Breast epithelium (tissue), 3 donors: ENCODE measurements at regions not wholly inside any gene's neighbourhood (a gene's known extent, or its start where the extent isn't known, plus 50 kb on each side); places are given as distances from the start of the nearest gene placed in this dataset.

Source experiments
- CTCF ChIP-seq, 3 donors: fragments of 450-650 bp; IDR thresholded peaks; one replicate each; pipeline ENCODE4 v1.5.1; 2016 to 2017; ENCODE audit warnings: antibody characterized with exemption in 3 of 3, mild to moderate bottlenecking in 3 of 3, moderate library complexity in 3 of 3
- POLR2A ChIP-seq: fragments of 450-650 bp; IDR thresholded peaks from one replicate; pipeline ENCODE4 v1.6.1; 2016; ENCODE audit warnings: antibody characterized with exemption, mild to moderate bottlenecking, moderate library complexity

GRCh38 chr1:195345149-195345548 lies 1263.1 kb downstream of the KCNT2 start:
- TF ChIP-seq CTCF (IDR thresholded peaks at IDR 0.05) = no peak
- no peak for TF ChIP-seq POLR2A
